NB4 (cell line): ENCODE measurements at regions not wholly inside any gene's neighbourhood (a gene's known extent, or its start where the extent isn't known, plus 50 kb on each side); places are given as distances from the start of the nearest gene placed in this dataset.

ENCODE experiments used
- MYC ChIP-seq: IDR thresholded peaks from 2 replicates; pipeline ENCODE4 v1.6.1; 2011; ENCODE audit warnings: low read depth, low read length
- POLR2A ChIP-seq: IDR thresholded peaks from 2 replicates; pipeline ENCODE4 v1.6.1; 2011; ENCODE audit warnings: mild to moderate bottlenecking; ENCODE audit not compliant: insufficient read length; ENCODE audit errors: extremely low read depth
- TF ChIP-seq, protein P1 (sequence below): IDR thresholded peaks from one replicate; pipeline ENCODE4 v1.5.1; 2012; ENCODE audit warnings: low read depth, low read length
- TF ChIP-seq, protein P2 (sequence below): IDR thresholded peaks from 2 replicates; pipeline ENCODE4 v1.6.1; 2011; ENCODE audit warnings: low read depth, low read length

DNA sequence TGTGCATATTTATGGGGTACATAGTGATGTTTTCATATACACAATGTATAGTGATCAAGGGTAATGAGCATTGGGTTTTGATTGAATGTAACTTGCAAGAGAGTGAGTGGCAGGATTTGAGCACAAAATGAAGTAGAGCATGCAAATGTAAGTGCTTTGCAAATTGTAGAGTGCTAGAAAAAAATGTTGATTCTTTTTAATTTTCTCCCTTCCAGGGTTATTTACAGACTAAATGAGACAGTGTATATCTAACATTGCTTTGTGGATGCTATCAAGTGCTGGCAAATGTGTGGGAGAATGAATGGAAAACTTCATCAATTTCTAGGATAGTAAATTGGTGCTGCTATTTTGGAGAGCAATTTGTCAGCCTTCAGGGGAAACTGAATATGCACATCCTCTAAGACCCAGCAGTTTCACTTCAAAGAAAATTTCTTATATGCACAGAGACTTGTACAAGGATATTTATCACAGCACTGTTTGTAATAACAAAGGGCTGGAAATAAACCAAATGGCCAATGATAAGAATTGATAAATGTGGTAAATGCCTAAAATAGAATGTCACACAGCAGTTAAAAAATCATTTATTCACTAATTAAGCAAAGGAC is 120.6 kb upstream of the PLPP4 start:
- TF ChIP-seq, protein P1, sequence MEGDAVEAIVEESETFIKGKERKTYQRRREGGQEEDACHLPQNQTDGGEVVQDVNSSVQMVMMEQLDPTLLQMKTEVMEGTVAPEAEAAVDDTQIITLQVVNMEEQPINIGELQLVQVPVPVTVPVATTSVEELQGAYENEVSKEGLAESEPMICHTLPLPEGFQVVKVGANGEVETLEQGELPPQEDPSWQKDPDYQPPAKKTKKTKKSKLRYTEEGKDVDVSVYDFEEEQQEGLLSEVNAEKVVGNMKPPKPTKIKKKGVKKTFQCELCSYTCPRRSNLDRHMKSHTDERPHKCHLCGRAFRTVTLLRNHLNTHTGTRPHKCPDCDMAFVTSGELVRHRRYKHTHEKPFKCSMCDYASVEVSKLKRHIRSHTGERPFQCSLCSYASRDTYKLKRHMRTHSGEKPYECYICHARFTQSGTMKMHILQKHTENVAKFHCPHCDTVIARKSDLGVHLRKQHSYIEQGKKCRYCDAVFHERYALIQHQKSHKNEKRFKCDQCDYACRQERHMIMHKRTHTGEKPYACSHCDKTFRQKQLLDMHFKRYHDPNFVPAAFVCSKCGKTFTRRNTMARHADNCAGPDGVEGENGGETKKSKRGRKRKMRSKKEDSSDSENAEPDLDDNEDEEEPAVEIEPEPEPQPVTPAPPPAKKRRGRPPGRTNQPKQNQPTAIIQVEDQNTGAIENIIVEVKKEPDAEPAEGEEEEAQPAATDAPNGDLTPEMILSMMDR, result no peak
- no peak for TF ChIP-seq MYC
- TF ChIP-seq, protein P2, sequence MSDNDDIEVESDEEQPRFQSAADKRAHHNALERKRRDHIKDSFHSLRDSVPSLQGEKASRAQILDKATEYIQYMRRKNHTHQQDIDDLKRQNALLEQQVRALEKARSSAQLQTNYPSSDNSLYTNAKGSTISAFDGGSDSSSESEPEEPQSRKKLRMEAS, result no peak
- TF ChIP-seq POLR2A, result no peak
